HG02571 (cell line): ENCODE measurements at regions not wholly inside any gene's neighbourhood (a gene's known extent, or its start where the extent isn't known, plus 50 kb on each side); places are given as distances from the start of the nearest gene placed in this dataset.

ENCODE experiments used
- ATAC-seq: cut with Tn5 transposase; IDR thresholded peaks from one replicate; pipeline ENCODE4 v1.9.1; 2021; ENCODE audit warnings: mild to moderate bottlenecking, moderate library complexity; ENCODE audit not compliant: unreplicated experiment

- ATAC-seq, result no peak
These were observed 196.4 kb upstream of the FOXN3 start for GRCh38 chr14:89613260-89614008.

- ATAC-seq, result no peak
These were observed 192.6 kb upstream of the FOXN3 start for GRCh38 chr14:89609500-89610100.

GRCh38 chr14:89607453-89607852, 190.4 kb upstream of the FOXN3 start:
- no peak for ATAC-seq

- no peak for ATAC-seq
These were observed 187.0 kb upstream of the FOXN3 start for GRCh38 chr14:89603938-89604480.

GRCh38 chr14:89600950-89601826, 184.2 kb upstream of the FOXN3 start:
- no peak for ATAC-seq

- no peak for ATAC-seq
These were observed 183.0 kb upstream of the FOXN3 start for GRCh38 chr14:89600029-89600428.

GRCh38 chr14:89598548-89599186, 181.6 kb upstream of the FOXN3 start:
- no peak for ATAC-seq

- ATAC-seq, result no peak
These were observed 175.9 kb upstream of the FOXN3 start for GRCh38 chr14:89592961-89593360.

- ATAC-seq, result peak; percentile 50
These were observed 172.5 kb upstream of the FOXN3 start for GRCh38 chr14:89589400-89590118.

GRCh38 chr14:89588840-89589296, 171.8 kb upstream of the FOXN3 start:
- no peak for ATAC-seq

GRCh38 chr14:89588016-89588415, 171.0 kb upstream of the FOXN3 start:
- no peak for ATAC-seq

- no peak for ATAC-seq
These were observed 170.0 kb upstream of the FOXN3 start for GRCh38 chr14:89587136-89587420.

GRCh38 chr14:89586258-89587135, 169.5 kb upstream of the FOXN3 start:
- no peak for ATAC-seq

- no peak for ATAC-seq
These were observed 161.1 kb upstream of the FOXN3 start for GRCh38 chr14:89578156-89578555.

- ATAC-seq, result no peak
These were observed 159.9 kb upstream of the FOXN3 start for GRCh38 chr14:89576960-89577359.

GRCh38 chr14:89576145-89576927, 159.3 kb upstream of the FOXN3 start:
- ATAC-seq, result no peak

GRCh38 chr14:89575386-89576061, 158.5 kb upstream of the FOXN3 start:
- ATAC-seq, result no peak

- no peak for ATAC-seq
These were observed 157.4 kb upstream of the FOXN3 start for GRCh38 chr14:89574420-89574819.
